Spleen (tissue), 11 donors: ENCODE measurements at regions not wholly inside any gene's neighbourhood (a gene's known extent, or its start where the extent isn't known, plus 50 kb on each side); places are given as distances from the start of the nearest gene placed in this dataset.

Source experiments
- DNase-seq: peaks from one replicate; pipeline ENCODE4 v3.0.0-alpha.2; 2020
- H3K27ac ChIP-seq, 8 donors: fragments of 200-600 bp; sonication (generic) in 7 of 8; 1 replicate in 4 of 8; 2 replicates in 4 of 8; pipeline versions ENCODE4 v1.5.0 to v1.8.0; 2016 to 2021; ENCODE audit warnings: inconsistent platforms in 4 of 8, mild to moderate bottlenecking in 4 of 8, moderate library complexity in 1 of 8
- H3K27me3 ChIP-seq, 7 donors: fragments of 200-600 bp; sonication (generic) in 6 of 7; replicated peaks in 1 of 7; 1 replicate in 4 of 7; 2 replicates in 3 of 7; pipeline versions ENCODE4 v1.5.0 to v1.8.0; 2016 to 2021; ENCODE audit warnings: inconsistent platforms in 3 of 7, mild to moderate bottlenecking in 1 of 7
- H3K36me3 ChIP-seq, 6 donors: fragments of 200-600 bp; sonication (generic) in 5 of 6; 1 replicate in 4 of 6; 2 replicates in 2 of 6; pipeline versions ENCODE4 v1.5.0 to v1.8.0; 2016 to 2021; ENCODE audit warnings: inconsistent platforms in 2 of 6
- H3K4me1 ChIP-seq, 6 donors: fragments of 200-600 bp; sonication (generic) in 5 of 6; 1 replicate in 3 of 6; 2 replicates in 3 of 6; pipeline versions ENCODE4 v1.5.0 to v1.8.0; 2016 to 2021; ENCODE audit warnings: inconsistent platforms in 3 of 6
- H3K4me3 ChIP-seq, 8 donors: fragments of 200-600 bp; sonication (generic) in 7 of 8; 1 replicate in 4 of 8; 2 replicates in 4 of 8; pipeline versions ENCODE4 v1.5.0 to v1.8.0; 2016 to 2021; ENCODE audit warnings: inconsistent platforms in 4 of 8, mild to moderate bottlenecking in 4 of 8, moderate library complexity in 2 of 8
- H3K9me3 ChIP-seq, 8 donors: fragments of 200-600 bp; sonication (generic) in 7 of 8; 1 replicate in 4 of 8; 2 replicates in 4 of 8; pipeline versions ENCODE4 v1.5.0 to v1.8.0; 2016 to 2021; ENCODE audit warnings: inconsistent platforms in 4 of 8
- CTCF ChIP-seq, 11 experiments: fragments of 200-600 bp in 7 of 11; fragments of 450-650 bp in 4 of 11; sonication (generic) in 4 of 11; IDR thresholded peaks in 8 of 11; conservative IDR thresholded peaks in 3 of 11; 1 replicate in 7 of 11; 2 replicates in 4 of 11; pipeline versions ENCODE4 v1.4.0 to v1.8.0; 2016 to 2021; ENCODE audit warnings: antibody characterized with exemption in 11 of 11, inconsistent platforms in 4 of 11, mild to moderate bottlenecking in 1 of 11
- POLR2A ChIP-seq, 3 donors: fragments of 450-650 bp; IDR thresholded peaks; one replicate each; pipeline ENCODE4 v1.5.1; 2017; ENCODE audit warnings: antibody characterized with exemption in 3 of 3, mild to moderate bottlenecking in 1 of 3
- POLR2AphosphoS5 ChIP-seq, 3 donors: sonication (generic); formaldehyde crosslinking; IDR thresholded peaks; one replicate each; pipeline ENCODE4 v1.5.1; 2017; ENCODE audit warnings: antibody characterized with exemption in 3 of 3
- WGBS, 5 donors: extraction: QIAGEN DNeasy Blood & Tissue Kit in 3 of 5; methylation state at CpG; one replicate each; pipeline versions ENCODE4 v1.1.5 to v1.1.7; 2013 to 2018; 5-methylcytosine and 5-hydroxymethylcytosine counted together
- intact Hi-C: fragments of 100-400 bp; cut with DNase I; formaldehyde crosslinking; loops from one replicate; pipeline ENCODE4 v1.15.0; 2023; ENCODE audit warnings: low total_unique reads
- donor health status: healthy with polysubstance abuse.
- donor health status: DM: no; HTN: no; CAD: no; lungs with moderate emphysema.
- donor health status: DM: no; HTN: no; CAD: no.
- donor health status: Bipolar disorder and iron deficiency.
- donor health status: healthy.
- donor health status: DM: no; HTN: no; CAD: no.
- donor health status: DM: yes; HTN: yes; CAD: no.

DNA sequence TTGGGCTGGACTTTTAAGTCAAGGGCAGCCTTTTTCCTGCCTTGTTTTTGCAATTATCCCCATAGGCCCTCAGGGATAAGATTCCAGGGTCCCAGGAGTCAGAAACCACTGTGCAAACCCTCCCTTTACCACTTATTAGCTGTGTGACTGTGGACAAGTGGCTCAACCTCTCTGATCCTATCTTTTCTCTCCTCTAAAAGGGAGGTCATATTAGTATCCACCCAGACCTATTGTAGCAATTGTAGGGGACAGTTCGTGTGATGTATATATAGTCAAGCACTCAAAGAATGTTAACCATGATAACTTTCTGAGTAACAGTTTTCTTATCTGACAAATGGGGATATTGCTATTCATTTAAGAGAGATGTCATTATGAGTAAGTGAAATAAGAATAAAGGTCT lies 68.2 kb downstream of the IRX5 start:
- whole genome bisulfite sequencing, 5 donors: 35 to 74% (median 47%) methylated on average over 1 of the region's 1 CpG
- TF ChIP-seq CTCF (IDR thresholded peaks at IDR 0.05 in 8 of 11, conservative IDR thresholded peaks at IDR 0.05 in 3 of 11) (no peak), POLR2A (IDR thresholded peaks at IDR 0.05) (no peak), POLR2AphosphoS5 (IDR thresholded peaks at IDR 0.05) (no peak)
- no peaks in the 10 kb centered on the region for H3K9me3 ChIP-seq
- DNase-seq: no peak
- H3K36me3 ChIP-seq: no peaks in the 10 kb centered on the region
- H3K4me3 ChIP-seq: no peak overlapping the region
- H3K27ac ChIP-seq: no peak overlapping the region
- intact Hi-C loops: no loop called here
- no peaks in the 10 kb centered on the region for H3K4me1 ChIP-seq
- peaks cover 0 to 46% (median 0%) of the 10 kb centered on the region in 7 donors for H3K27me3 ChIP-seq

- peaks cover 0 to 46% (median 0%) of the 10 kb centered on the region in 7 donors for H3K27me3 ChIP-seq
- 70 to 80% (median 74%) methylated on average over 11 of the region's 11 CpGs for WGBS, 5 donors
- no peaks in the 10 kb centered on the region for H3K4me1 ChIP-seq
- no peaks in the 10 kb centered on the region for H3K9me3 ChIP-seq
- DNase-seq: no peak
- H3K36me3 ChIP-seq: no peaks in the 10 kb centered on the region
- intact Hi-C loops: no loop called here
- H3K4me3 ChIP-seq: no peak overlapping the region
- TF ChIP-seq CTCF (IDR thresholded peaks at IDR 0.05 in 8 of 11, conservative IDR thresholded peaks at IDR 0.05 in 3 of 11): no peak
- TF ChIP-seq POLR2A (IDR thresholded peaks at IDR 0.05): no peak
- no peak for TF ChIP-seq POLR2AphosphoS5 (IDR thresholded peaks at IDR 0.05)
- H3K27ac ChIP-seq: no peak overlapping the region
Observed at GRCh38 chr16:54999481-54999880, 68.8 kb downstream of the IRX5 start.

DNA sequence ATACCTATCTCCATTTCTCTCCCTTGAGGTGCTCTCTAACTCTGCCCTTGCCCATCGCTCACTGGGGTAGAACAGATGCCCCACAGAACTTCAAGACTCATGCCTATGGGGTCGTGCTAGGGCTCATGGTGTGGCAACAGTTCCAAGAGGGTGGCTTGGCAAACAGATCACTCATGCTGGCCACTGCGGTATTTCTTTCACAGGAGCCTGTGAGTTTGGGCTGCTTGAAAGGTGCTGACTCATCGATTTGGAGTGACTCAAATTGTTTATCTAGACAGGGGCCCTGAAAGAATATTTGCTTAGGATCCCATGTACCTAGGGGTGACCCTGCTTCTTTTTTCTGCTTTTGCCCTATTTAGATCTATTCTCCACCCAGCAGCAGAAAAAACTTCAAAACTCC lies 69.9 kb downstream of the IRX5 start:
- 57 to 80% (median 73%) methylated on average over 4 of the region's 4 CpGs for WGBS, 5 donors
- no peak for DNase-seq
- intact Hi-C loops: no loop called here

GRCh38 chr16:55001931-55002330 lies 71.3 kb downstream of the IRX5 start:
- 57 to 90% (median 79%) methylated on average over 1 of the region's 1 CpG for WGBS, 5 donors

More for the DNA sequence above, 69.9 kb downstream of the IRX5 start:
- Histone ChIP-seq H3K4me3 (no peak overlapping the region), H3K27me3 (peaks cover 0 to 44% (median 0%) of the 10 kb centered on the region in 7 donors), H3K4me1 (no peaks in the 10 kb centered on the region), H3K27ac (no peak overlapping the region), H3K9me3 (no peaks in the 10 kb centered on the region), H3K36me3 (no peaks in the 10 kb centered on the region)
- TF ChIP-seq CTCF (IDR thresholded peaks at IDR 0.05 in 8 of 11, conservative IDR thresholded peaks at IDR 0.05 in 3 of 11) (no peak), POLR2AphosphoS5 (IDR thresholded peaks at IDR 0.05) (no peak), POLR2A (IDR thresholded peaks at IDR 0.05) (no peak)

More at GRCh38 chr16:55001931-55002330, 71.3 kb downstream of the IRX5 start:
- DNase-seq: no peak
- Histone ChIP-seq H3K4me3 (no peak overlapping the region), H3K4me1 (no peaks in the 10 kb centered on the region), H3K27me3 (peaks cover 0 to 33% (median 0%) of the 10 kb centered on the region in 7 donors), H3K27ac (no peak overlapping the region), H3K36me3 (no peaks in the 10 kb centered on the region), H3K9me3 (no peaks in the 10 kb centered on the region)
- TF ChIP-seq POLR2AphosphoS5 (IDR thresholded peaks at IDR 0.05): no peak
- no peak for TF ChIP-seq POLR2A (IDR thresholded peaks at IDR 0.05)
- TF ChIP-seq CTCF (IDR thresholded peaks at IDR 0.05 in 8 of 11, conservative IDR thresholded peaks at IDR 0.05 in 3 of 11): no peak
- intact Hi-C loops: no loop called here
